Tibial artery (tissue), 4 donors: ENCODE measurements at regions not wholly inside any gene's neighbourhood (a gene's known extent, or its start where the extent isn't known, plus 50 kb on each side); places are given as distances from the start of the nearest gene placed in this dataset.

Experiments used
- DNase-seq, 2 donors: peaks; one replicate each; pipeline ENCODE4 v3.0.0-alpha.2; 2019
- H3K27ac ChIP-seq, 2 donors: fragments of 200-600 bp; sonication (generic) in 1 of 2; 1 replicate in 1 of 2; 2 replicates in 1 of 2; pipeline ENCODE4 v1.5.1; 2018 to 2019; ENCODE audit warnings: mild to moderate bottlenecking in 1 of 2
- H3K27me3 ChIP-seq, 2 donors: fragments of 200-600 bp; sonication (generic) in 1 of 2; one replicate each; pipeline versions ENCODE4 v1.5.1 to v1.6.0; 2016 to 2019
- H3K36me3 ChIP-seq, 3 donors: fragments of 200-600 bp; sonication (generic) in 2 of 3; one replicate each; pipeline ENCODE4 v1.5.1; 2016 to 2019; ENCODE audit warnings: mild to moderate bottlenecking in 2 of 3
- H3K4me1 ChIP-seq, 4 donors: fragments of 200-600 bp; sonication (generic) in 2 of 4; 1 replicate in 3 of 4; 2 replicates in 1 of 4; pipeline ENCODE4 v1.5.1; 2016 to 2019
- H3K4me3 ChIP-seq, 2 donors: fragments of 200-600 bp; sonication (generic) in 1 of 2; 1 replicate in 1 of 2; 2 replicates in 1 of 2; pipeline ENCODE4 v1.5.1; 2018 to 2019; ENCODE audit warnings: mild to moderate bottlenecking in 2 of 2
- H3K9me3 ChIP-seq, 3 donors: fragments of 200-600 bp; sonication (generic) in 1 of 3; one replicate each; pipeline ENCODE4 v1.5.1; 2016 to 2019
- CTCF ChIP-seq, 2 experiments: fragments of 200-600 bp in 1 of 2; fragments of 450-650 bp in 1 of 2; IDR thresholded peaks; one replicate each; pipeline ENCODE4 v1.5.1; 2017 to 2019; ENCODE audit warnings: antibody characterized with exemption in 2 of 2, mild to moderate bottlenecking in 1 of 2, moderate library complexity in 1 of 2
- intact Hi-C: fragments of 100-400 bp; cut with DNase I; formaldehyde crosslinking; loops from one replicate; pipeline ENCODE4 v1.15.0; 2023; ENCODE audit warnings: low total_unique reads

DNA sequence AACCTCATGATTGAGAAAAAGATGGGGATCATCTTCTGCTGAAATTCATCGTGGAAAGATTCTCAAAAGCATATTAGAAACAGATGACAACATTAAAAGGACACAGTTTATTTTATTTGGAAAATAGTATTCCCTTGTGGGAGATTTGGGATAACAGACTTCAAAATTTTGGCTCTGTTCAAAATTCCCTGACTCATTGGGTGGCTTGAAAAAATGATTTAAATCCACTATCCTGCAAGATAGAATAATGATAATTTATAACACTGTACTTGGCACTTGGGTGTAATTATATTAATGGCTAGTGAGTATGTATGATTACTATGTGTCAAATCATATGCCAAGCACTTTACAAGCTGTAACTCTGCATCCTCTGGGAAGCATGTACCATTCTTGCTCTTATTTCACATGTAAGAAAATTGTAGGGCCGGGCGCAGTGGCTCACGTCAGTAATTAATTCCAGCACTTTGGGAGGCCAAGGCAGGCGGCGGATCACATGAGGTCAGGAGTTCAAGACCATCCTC, 128.8 kb downstream of the LMNTD1 start:
- Histone ChIP-seq H3K9me3 (no peaks in the 10 kb centered on the region), H3K27me3 (no peaks in the 10 kb centered on the region), H3K4me1 (peaks cover 0 to 18% (median 4%) of the 10 kb centered on the region in 4 donors), H3K27ac (no peak overlapping the region), H3K36me3 (no peaks in the 10 kb centered on the region), H3K4me3 (no peak overlapping the region)
- no peak for DNase-seq
- no peak for TF ChIP-seq CTCF (IDR thresholded peaks at IDR 0.05)
- intact Hi-C loops: no loop called here

- no peaks in the 10 kb centered on the region for H3K36me3 ChIP-seq
- H3K27me3 ChIP-seq: no peaks in the 10 kb centered on the region
- intact Hi-C loops: no loop called here
- H3K9me3 ChIP-seq: no peaks in the 10 kb centered on the region
- no peak for TF ChIP-seq CTCF (IDR thresholded peaks at IDR 0.05)
- DNase-seq: no peak
- H3K27ac ChIP-seq: no peak overlapping the region
- H3K4me3 ChIP-seq: no peak overlapping the region
- peaks cover 0 to 18% (median 4%) of the 10 kb centered on the region in 4 donors for H3K4me1 ChIP-seq
Measured at GRCh38 chr12:25423355-25424050, 129.6 kb downstream of the LMNTD1 start.

GRCh38 chr12:25422241-25422640, 130.8 kb downstream of the LMNTD1 start:
- intact Hi-C loops: no loop called here
- TF ChIP-seq CTCF (IDR thresholded peaks at IDR 0.05): no peak
- no peak for DNase-seq
- H3K9me3 ChIP-seq: no peaks in the 10 kb centered on the region
- no peak overlapping the region for H3K27ac ChIP-seq
- H3K36me3 ChIP-seq: no peaks in the 10 kb centered on the region
- no peak overlapping the region for H3K4me3 ChIP-seq
- peaks cover 0 to 18% (median 4%) of the 10 kb centered on the region in 4 donors for H3K4me1 ChIP-seq
- H3K27me3 ChIP-seq: no peaks in the 10 kb centered on the region

DNA sequence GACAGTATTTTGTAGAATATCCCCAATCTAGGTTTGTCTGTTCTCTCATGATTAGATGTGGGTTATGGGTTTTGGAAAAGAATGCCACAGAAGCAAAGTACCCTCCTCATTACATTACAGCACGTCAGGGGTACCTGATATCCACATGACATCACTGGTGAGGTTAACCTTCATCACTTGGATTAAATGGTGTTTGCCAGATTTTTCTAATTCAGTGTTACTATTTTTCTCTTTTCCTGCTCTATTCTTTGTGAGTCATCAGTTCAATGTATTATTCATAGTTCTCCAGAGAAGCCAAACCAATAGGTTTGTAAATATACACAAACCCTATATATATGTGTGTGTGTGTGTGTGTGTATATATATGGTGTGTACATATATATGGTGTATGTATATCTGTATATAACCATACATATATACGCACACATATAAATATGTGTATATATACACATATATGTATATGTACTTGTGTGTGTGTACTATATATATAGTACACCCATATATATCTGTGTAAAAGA, 131.4 kb downstream of the LMNTD1 start:
- no peak for DNase-seq

GRCh38 chr12:25420116-25420515, 133.0 kb downstream of the LMNTD1 start:
- no peaks in the 10 kb centered on the region for H3K9me3 ChIP-seq
- no peaks in the 10 kb centered on the region for H3K36me3 ChIP-seq
- H3K27ac ChIP-seq: no peak overlapping the region
- H3K4me1 ChIP-seq: peaks cover 0 to 18% (median 4%) of the 10 kb centered on the region in 4 donors
- no peak overlapping the region for H3K4me3 ChIP-seq
- intact Hi-C loops: no loop called here
- no peak for TF ChIP-seq CTCF (IDR thresholded peaks at IDR 0.05)
- no peak for DNase-seq
- H3K27me3 ChIP-seq: no peaks in the 10 kb centered on the region

More for the DNA sequence above, 131.4 kb downstream of the LMNTD1 start:
- H3K27ac ChIP-seq: no peak overlapping the region
- no peaks in the 10 kb centered on the region for H3K27me3 ChIP-seq
- H3K9me3 ChIP-seq: no peaks in the 10 kb centered on the region
- H3K36me3 ChIP-seq: no peaks in the 10 kb centered on the region
- intact Hi-C loops: no loop called here
- TF ChIP-seq CTCF (IDR thresholded peaks at IDR 0.05): no peak
- no peak overlapping the region for H3K4me3 ChIP-seq
- peaks cover 0 to 18% (median 4%) of the 10 kb centered on the region in 4 donors for H3K4me1 ChIP-seq
